Pancreas (tissue), 10 donors: ENCODE measurements at regions not wholly inside any gene's neighbourhood (a gene's known extent, or its start where the extent isn't known, plus 50 kb on each side); places are given as distances from the start of the nearest gene placed in this dataset.

Source experiments
- ATAC-seq, 4 donors: fragments of 200-7000 bp; cut with Tn5 transposase; one replicate each; pipeline versions ENCODE4 v1.8.0 to v1.9.1; 2020; ENCODE audit warnings: mild to moderate bottlenecking in 4 of 4, moderate library complexity in 4 of 4
- DNase-seq, 6 donors: peaks; one replicate each; pipeline ENCODE4 v3.0.0-alpha.2; 2020
- FAIRE-seq: peaks from 2 replicates; lab custom pipeline; 2012; peaks lifted over from hg19 to GRCh38; lab: Jason Lieb, UNC
- H3K27ac ChIP-seq, 4 donors: fragments of 200-600 bp; sonication (generic); 1 replicate in 3 of 4; 2 replicates in 1 of 4; pipeline versions ENCODE4 v1.5.0 to v1.8.0; 2020
- H3K27me3 ChIP-seq, 4 donors: fragments of 200-600 bp; one replicate each; pipeline ENCODE4 v1.8.0; 2021
- H3K36me3 ChIP-seq, 3 donors: fragments of 200-600 bp; sonication (generic) in 1 of 3; one replicate each; pipeline versions ENCODE4 v1.5.0 to v1.8.0; 2020 to 2021
- H3K4me1 ChIP-seq, 3 donors: fragments of 200-600 bp; one replicate each; pipeline ENCODE4 v1.8.0; 2021
- H3K4me3 ChIP-seq, 4 donors: fragments of 200-600 bp; sonication (generic) in 2 of 4; one replicate each; pipeline versions ENCODE4 v1.5.0 to v1.8.0; 2020 to 2021
- H3K9me3 ChIP-seq, 4 donors: fragments of 200-600 bp; one replicate each; pipeline ENCODE4 v1.8.0; 2021
- WGBS, 2 donors: extraction: QIAGEN DNeasy Blood & Tissue Kit; methylation state at CpG; one replicate each; pipeline ENCODE4 v1.1.7; 2013; 5-methylcytosine and 5-hydroxymethylcytosine counted together
- intact Hi-C, 3 donors: fragments of 100-400 bp; cut with DNase I; formaldehyde crosslinking; loops; one replicate each; pipeline versions ENCODE4 v1.11.1 to v1.14.2; 2022
- TF ChIP-seq, protein P1 (sequence below), 4 donors: fragments of 200-600 bp; sonication (generic) in 3 of 4; IDR thresholded peaks; one replicate each; pipeline versions ENCODE4 v1.5.0 to v1.8.0; 2021; ENCODE audit warnings: antibody characterized with exemption in 4 of 4
- donor health status: healthy with polysubstance abuse.
- donor health status: DM: no; HTN: no; CAD: no; lungs with moderate emphysema.
- donor health status: DM: no; HTN: no; CAD: no.
- donor health status: control.
- donor health status: control.
- donor health status: Bipolar disorder and iron deficiency.
- donor health status: DM: yes; HTN: yes; CAD: no.
- donor health status: DM: no; HTN: no; CAD: no.
- donor health status: DM: no; HTN: no; CAD: no.
- donor health status: DM: yes; HTN: yes; CAD: no.

DNA sequence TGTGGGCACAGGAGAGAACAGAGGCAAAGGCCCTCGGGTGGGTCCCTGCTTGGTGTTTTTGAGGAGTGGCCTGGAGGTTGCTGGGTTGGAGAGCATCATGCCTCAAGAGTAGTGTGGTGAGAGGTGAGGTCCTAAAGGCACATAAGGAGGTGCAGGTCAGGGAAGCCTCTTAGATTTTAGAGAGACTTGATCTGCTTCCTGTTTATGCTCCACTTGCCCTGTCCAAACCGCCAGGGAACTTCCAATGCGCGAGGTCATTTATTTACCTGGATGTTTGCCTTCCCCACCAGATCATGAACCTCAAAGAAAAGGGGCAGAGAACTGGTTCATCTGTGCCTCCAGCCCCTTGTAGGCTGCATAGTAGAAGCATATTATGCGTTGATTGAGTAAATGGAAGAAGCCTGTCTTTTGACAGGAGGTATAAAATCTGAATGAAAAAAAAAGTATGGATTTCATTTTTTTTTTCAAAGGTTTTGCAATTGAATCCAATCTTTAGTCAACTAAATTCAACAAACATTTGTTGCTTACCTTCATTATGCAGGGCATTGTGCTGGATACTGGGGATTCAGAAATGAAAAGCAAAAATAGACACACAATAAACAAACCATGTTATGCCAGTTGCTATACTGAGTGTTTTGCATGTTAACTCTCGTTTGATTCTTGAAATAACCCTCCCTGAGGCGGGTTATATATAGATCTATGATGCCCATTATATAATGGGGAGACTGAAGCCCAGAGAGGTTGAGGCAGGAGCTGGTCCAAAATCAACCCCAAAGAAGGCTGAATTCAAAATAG, 485.2 kb downstream of the VRK1 start:
- no peaks in the 10 kb centered on the region for H3K36me3 ChIP-seq
- H3K4me3 ChIP-seq: no peak overlapping the region
- H3K4me1 ChIP-seq: no peaks in the 10 kb centered on the region
- no peaks in the 10 kb centered on the region for H3K9me3 ChIP-seq
- H3K27me3 ChIP-seq: no peaks in the 10 kb centered on the region
- DNase-seq (no peak), FAIRE-seq (no peak), ATAC-seq (no peak)
- intact Hi-C loops: no loop called here
- H3K27ac ChIP-seq: no peak overlapping the region
- 43 to 55% methylated on average over 7 of the region's 7 CpGs for WGBS, 2 donors
- TF ChIP-seq, protein P1, sequence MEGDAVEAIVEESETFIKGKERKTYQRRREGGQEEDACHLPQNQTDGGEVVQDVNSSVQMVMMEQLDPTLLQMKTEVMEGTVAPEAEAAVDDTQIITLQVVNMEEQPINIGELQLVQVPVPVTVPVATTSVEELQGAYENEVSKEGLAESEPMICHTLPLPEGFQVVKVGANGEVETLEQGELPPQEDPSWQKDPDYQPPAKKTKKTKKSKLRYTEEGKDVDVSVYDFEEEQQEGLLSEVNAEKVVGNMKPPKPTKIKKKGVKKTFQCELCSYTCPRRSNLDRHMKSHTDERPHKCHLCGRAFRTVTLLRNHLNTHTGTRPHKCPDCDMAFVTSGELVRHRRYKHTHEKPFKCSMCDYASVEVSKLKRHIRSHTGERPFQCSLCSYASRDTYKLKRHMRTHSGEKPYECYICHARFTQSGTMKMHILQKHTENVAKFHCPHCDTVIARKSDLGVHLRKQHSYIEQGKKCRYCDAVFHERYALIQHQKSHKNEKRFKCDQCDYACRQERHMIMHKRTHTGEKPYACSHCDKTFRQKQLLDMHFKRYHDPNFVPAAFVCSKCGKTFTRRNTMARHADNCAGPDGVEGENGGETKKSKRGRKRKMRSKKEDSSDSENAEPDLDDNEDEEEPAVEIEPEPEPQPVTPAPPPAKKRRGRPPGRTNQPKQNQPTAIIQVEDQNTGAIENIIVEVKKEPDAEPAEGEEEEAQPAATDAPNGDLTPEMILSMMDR (IDR thresholded peaks at IDR 0.05): no peak

DNA sequence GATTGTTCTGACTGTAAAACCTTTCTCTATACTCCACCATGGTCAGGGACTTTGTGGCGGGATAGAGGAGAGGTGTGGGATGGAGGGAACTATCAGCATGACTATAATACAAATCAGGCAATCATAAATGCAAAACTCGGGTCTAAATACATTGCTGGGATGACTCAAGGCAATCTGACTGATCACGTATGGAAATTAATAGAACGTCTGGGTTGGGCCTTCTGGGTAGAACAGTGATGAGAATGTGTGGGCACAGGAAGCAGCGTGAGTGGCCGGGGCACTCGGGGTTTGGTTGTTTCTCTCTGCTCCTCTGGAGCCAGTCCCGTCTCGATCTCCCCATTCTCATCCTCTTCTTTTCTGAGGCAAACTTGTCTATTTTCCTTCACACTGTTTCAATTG, 485.8 kb downstream of the VRK1 start:
- WGBS, 2 donors: 72 to 77% methylated on average over 9 of the region's 9 CpGs
- no peak overlapping the region for H3K4me3 ChIP-seq
- intact Hi-C loops: no loop called here
- no peaks in the 10 kb centered on the region for H3K9me3 ChIP-seq
- DNase-seq (no peak), ATAC-seq (no peak), FAIRE-seq (no peak)
- H3K27me3 ChIP-seq: no peaks in the 10 kb centered on the region
- no peaks in the 10 kb centered on the region for H3K36me3 ChIP-seq
- no peak overlapping the region for H3K27ac ChIP-seq
- no peaks in the 10 kb centered on the region for H3K4me1 ChIP-seq
- TF ChIP-seq, protein P1 (IDR thresholded peaks at IDR 0.05): no peak

DNA sequence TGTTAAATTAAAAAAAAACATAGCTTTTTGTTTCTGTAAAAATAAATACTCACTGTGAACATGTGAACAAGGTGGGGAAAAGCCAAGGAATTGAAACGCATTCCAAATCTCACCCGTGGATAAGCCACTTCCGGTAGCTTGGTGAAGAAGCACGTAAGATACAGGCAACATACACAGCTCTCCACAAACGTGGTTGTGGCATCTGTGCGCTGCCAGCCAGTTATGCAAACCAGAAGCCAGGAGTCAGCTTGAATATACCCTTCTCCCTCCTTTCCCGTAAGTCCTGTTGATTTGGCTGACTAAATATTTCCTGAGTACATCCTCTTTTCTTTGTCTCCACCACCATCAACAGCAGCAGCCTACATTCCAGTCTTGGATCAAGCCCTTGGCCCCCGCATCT, 486.2 kb downstream of the VRK1 start:
- Histone ChIP-seq H3K27me3 (no peaks in the 10 kb centered on the region), H3K9me3 (no peaks in the 10 kb centered on the region), H3K36me3 (no peaks in the 10 kb centered on the region), H3K4me3 (no peak overlapping the region), H3K4me1 (no peaks in the 10 kb centered on the region), H3K27ac (no peak overlapping the region)
- TF ChIP-seq, protein P1 (IDR thresholded peaks at IDR 0.05): no peak
- FAIRE-seq (no peak), DNase-seq (no peak), ATAC-seq (no peak)
- intact Hi-C loops: no loop called here
- WGBS, 2 donors: 58 to 64% methylated on average over 8 of the region's 8 CpGs

DNA sequence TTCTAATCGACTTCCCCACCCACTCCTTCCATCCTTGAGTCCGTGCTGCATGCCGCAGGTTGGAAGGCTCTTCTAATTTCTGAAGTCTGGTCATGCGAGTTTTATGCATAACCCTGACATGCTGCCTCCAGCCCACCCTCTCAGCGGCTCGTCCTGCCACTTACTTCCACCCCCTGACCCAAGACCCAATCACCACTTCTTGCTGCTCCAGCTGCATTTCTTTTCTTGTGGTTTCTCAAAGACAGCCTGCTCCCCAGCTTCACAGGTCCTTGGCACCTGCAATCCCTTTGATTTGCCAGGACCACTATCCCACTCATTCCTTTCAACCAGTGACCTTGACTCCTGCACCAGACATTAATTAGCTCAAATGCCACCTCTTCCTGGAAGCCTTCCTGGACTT, 486.7 kb downstream of the VRK1 start:
- no peaks in the 10 kb centered on the region for H3K4me1 ChIP-seq
- no peaks in the 10 kb centered on the region for H3K9me3 ChIP-seq
- H3K27me3 ChIP-seq: no peaks in the 10 kb centered on the region
- no peak overlapping the region for H3K27ac ChIP-seq
- WGBS, 2 donors: 57 to 63% methylated on average over 6 of the region's 6 CpGs
- TF ChIP-seq, protein P1 (IDR thresholded peaks at IDR 0.05): no peak
- DNase-seq (no peak), FAIRE-seq (no peak), ATAC-seq (no peak)
- intact Hi-C loops: no loop called here
- no peak overlapping the region for H3K4me3 ChIP-seq
- H3K36me3 ChIP-seq: no peaks in the 10 kb centered on the region

DNA sequence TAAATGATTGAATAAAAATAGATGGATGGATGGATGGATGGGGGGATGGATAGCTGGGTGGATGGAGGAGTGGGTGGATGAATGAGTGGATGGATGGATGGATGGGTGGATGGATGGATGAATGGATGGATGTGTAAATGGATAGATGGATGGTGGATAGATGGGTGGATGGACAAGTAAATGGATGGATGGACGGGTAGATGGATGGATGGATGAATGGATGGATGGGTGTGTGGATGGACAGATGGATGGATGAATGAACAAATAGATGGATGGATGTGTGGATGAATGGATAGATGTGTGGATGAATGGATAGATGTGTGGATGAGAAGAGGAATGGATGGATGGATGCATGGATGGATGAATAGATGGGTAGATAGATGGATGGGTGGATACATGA, 490.8 kb downstream of the VRK1 start:
- no peaks in the 10 kb centered on the region for H3K4me1 ChIP-seq
- no peak for ATAC-seq
- no peaks in the 10 kb centered on the region for H3K36me3 ChIP-seq
- WGBS, 2 donors: 35 to 53% methylated on average over 1 of the region's 1 CpG
- no peak for FAIRE-seq
- DNase-seq: no peak
- peaks cover 0 to 13% (median 4%) of the 10 kb centered on the region in 4 donors for H3K27me3 ChIP-seq
- intact Hi-C loops: no loop called here
- no peak overlapping the region for H3K27ac ChIP-seq
- H3K9me3 ChIP-seq: no peaks in the 10 kb centered on the region
- TF ChIP-seq, protein P1 (IDR thresholded peaks at IDR 0.05): no peak
- no peak overlapping the region for H3K4me3 ChIP-seq
